ENCODE measurements at regions not wholly inside any gene's neighbourhood (a gene's known extent, or its start where the extent isn't known, plus 50 kb on each side); places are given as distances from the start of the nearest gene placed in this dataset.

GRCh38 chr1:67887146-67887545, 53.9 kb upstream of the GNG12 start:
- no peaks in the 10 kb centered on the region for H3K79me2 ChIP-seq (ENCODE audit: insufficient read depth, low read length)
- no peaks in the 10 kb centered on the region for H4K20me1 ChIP-seq (ENCODE audit: insufficient read depth, low read length)
- H3K27me3 ChIP-seq (ENCODE audit: control insufficient read depth in 1 of 2, insufficient read depth in 2 of 2, low read length in 2 of 2): no peaks in the 10 kb centered on the region; a peak in 1 of 5 replicates
- no peaks in the 10 kb centered on the region for H3K36me3 ChIP-seq (replicated peaks in 1 of 2; ENCODE audit: control insufficient read depth in 1 of 2, insufficient read depth in 2 of 2, low read length in 2 of 2)
- no peak for TF ChIP-seq SOX13 (IDR thresholded peaks at IDR 0.05)
- TF ChIP-seq SOX13 (CRISPR knock-in tag; conservative IDR thresholded peaks at IDR 0.05 in 1 of 2, IDR thresholded peaks at IDR 0.05 in 1 of 2): no peak
- TF ChIP-seq GMEB1 (CRISPR knock-in tag; IDR thresholded peaks at IDR 0.05; ENCODE audit: borderline replicate concordance): no peak
- TF ChIP-seq ZNF496 (CRISPR knock-in tag; IDR thresholded peaks at IDR 0.05; ENCODE audit: insufficient replicate concordance): no peak
- TF ChIP-seq JDP2 (CRISPR knock-in tag; IDR thresholded peaks at IDR 0.05; ENCODE audit: borderline replicate concordance): no peak
- no peak for TF ChIP-seq CEBPG (CRISPR knock-in tag; IDR thresholded peaks at IDR 0.05)
- no peak for TF ChIP-seq ZNF576 (CRISPR knock-in tag; IDR thresholded peaks at IDR 0.05)
- TF ChIP-seq ZNF841 (CRISPR knock-in tag; IDR thresholded peaks at IDR 0.05; ENCODE audit: borderline replicate concordance): no peak
- TF ChIP-seq WIZ (CRISPR knock-in tag; IDR thresholded peaks at IDR 0.05): no peak
- TF ChIP-seq GATAD2A (CRISPR knock-in tag; IDR thresholded peaks at IDR 0.05): no peak
- TF ChIP-seq THAP11 (CRISPR knock-in tag; IDR thresholded peaks at IDR 0.05): no peak
- TF ChIP-seq GABPA (IDR thresholded peaks at IDR 0.05; ENCODE audit: low read depth, low read length): no peak
- TF ChIP-seq GABPA (CRISPR knock-in tag; IDR thresholded peaks at IDR 0.05; ENCODE audit: low read depth): no peak
- no peak for TF ChIP-seq IRF2 (CRISPR knock-in tag; IDR thresholded peaks at IDR 0.05)
- no peak for TF ChIP-seq GTF2F1 (IDR thresholded peaks at IDR 0.05; ENCODE audit: low read length)
- TF ChIP-seq NCOA2 (CRISPR knock-in tag; IDR thresholded peaks at IDR 0.05): no peak
- TF ChIP-seq GLMP (CRISPR knock-in tag; IDR thresholded peaks at IDR 0.05; ENCODE audit: borderline replicate concordance): no peak
- H3K4me3 ChIP-seq (replicated peaks in 1 of 3; ENCODE audit: insufficient read depth in 1 of 3, low read depth in 2 of 3, low read length in 3 of 3): no peak overlapping the region
- DNase-seq (ENCODE audit: low spot score) (no peak), FAIRE-seq (no peak), ATAC-seq (no peak)
- CTCF ChIA-PET (ENCODE audit: low intra/inter-chr PET ratio, low total read pairs): no interaction called here
- H3K4me2 ChIP-seq (ENCODE audit: low read depth, low read length): no peak overlapping the region
- intact Hi-C loops (cut with micrococcal nuclease; ENCODE audit: unreplicated experiment): no loop called here
- no peak overlapping the region for H3K27ac ChIP-seq (ENCODE audit: extremely low read length, insufficient read depth, low read length)
- in situ Hi-C loops (cut with HindIII; ENCODE audit: extremely low pct_ligation_motif_present, low pct_unique_long_range_greater_than_20kb): no loop called here
- no peak overlapping the region for H3K9ac ChIP-seq (ENCODE audit: insufficient read depth, low read depth, low read length)
- POLR2A ChIA-PET: no interaction called here
- no peak overlapping the region for H2AFZ ChIP-seq (ENCODE audit: low read length)
- no peaks in the 10 kb centered on the region for H3K9me3 ChIP-seq (ENCODE audit: low read length)
- BruUV-seq (replicated peaks): no TSS peak
- WGBS (ENCODE audit: low lambda C conversion rate): 7% methylated on average over 2 of the region's 2 CpGs
- H3K4me1 ChIP-seq (ENCODE audit: insufficient read depth, low read length): no peaks in the 10 kb centered on the region
